Left lung (tissue), 4 donors: ENCODE measurements at regions not wholly inside any gene's neighbourhood (a gene's known extent, or its start where the extent isn't known, plus 50 kb on each side); places are given as distances from the start of the nearest gene placed in this dataset.

ENCODE experiments used
- ATAC-seq: fragments of 200-7000 bp; cut with Tn5 transposase; one replicate; pipeline ENCODE4 v1.9.1; 2020; ENCODE audit warnings: moderate library complexity
- DNase-seq, 4 donors: peaks; one replicate each; pipeline ENCODE4 v3.0.0-alpha.2; 2013 to 2020
- H3K27ac ChIP-seq, 2 donors: fragments of 200-600 bp; sonication (generic) in 1 of 2; one replicate each; pipeline versions ENCODE4 v1.5.0 to v1.8.0; 2020 to 2021
- H3K27me3 ChIP-seq, 2 donors: fragments of 200-600 bp; sonication (generic) in 1 of 2; one replicate each; pipeline versions ENCODE4 v1.5.0 to v1.8.0; 2020 to 2021
- H3K36me3 ChIP-seq, 2 donors: fragments of 200-600 bp; sonication (generic) in 1 of 2; one replicate each; pipeline versions ENCODE4 v1.5.0 to v1.8.0; 2020 to 2021
- H3K4me1 ChIP-seq, 2 donors: fragments of 200-600 bp; one replicate each; pipeline ENCODE4 v1.8.0; 2021
- H3K4me3 ChIP-seq, 2 donors: fragments of 200-600 bp; sonication (generic) in 1 of 2; one replicate each; pipeline versions ENCODE4 v1.5.0 to v1.8.0; 2020 to 2021; ENCODE audit warnings: mild to moderate bottlenecking in 1 of 2
- H3K9me3 ChIP-seq, 2 donors: fragments of 200-600 bp; sonication (generic) in 1 of 2; one replicate each; pipeline versions ENCODE4 v1.5.0 to v1.8.0; 2020 to 2021
- intact Hi-C, 2 donors: fragments of 100-400 bp; cut with DNase I; formaldehyde crosslinking; loops; one replicate each; pipeline versions ENCODE4 v1.11.2 to v1.14.2; 2022
- TF ChIP-seq, protein P1 (sequence below), 2 donors: fragments of 200-600 bp; sonication (generic) in 1 of 2; IDR thresholded peaks; one replicate each; pipeline versions ENCODE4 v1.5.0 to v1.8.0; 2021; ENCODE audit warnings: antibody characterized with exemption in 2 of 2
- donor health status: DM: no; HTN: yes; CAD: no.
- donor health status: DM: no; HTN: no; CAD: no.

DNA sequence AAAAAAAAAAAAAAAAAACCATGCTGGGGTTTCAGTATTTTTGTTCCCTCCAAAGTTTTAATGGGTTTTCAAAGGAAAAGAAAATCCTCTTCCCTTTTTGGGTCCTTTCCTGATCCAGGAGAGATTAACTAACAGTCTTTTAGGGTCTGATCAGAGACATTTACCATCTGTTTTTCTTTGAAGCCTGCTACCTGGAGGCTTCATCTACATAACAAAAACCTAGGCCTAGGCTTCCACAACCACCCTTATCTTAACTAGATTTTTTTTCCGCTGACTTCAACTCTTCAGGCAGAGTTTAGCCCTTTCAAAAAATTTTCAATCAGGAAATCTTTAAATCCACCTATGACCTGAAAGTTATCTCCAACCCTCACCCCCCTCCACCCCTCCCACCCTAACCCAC lies 154.7 kb downstream of the MBD2 start:
- Histone ChIP-seq H3K9me3 (no peaks in the 10 kb centered on the region), H3K4me1 (no peaks in the 10 kb centered on the region)
- intact Hi-C loops, result no loop called here

DNA sequence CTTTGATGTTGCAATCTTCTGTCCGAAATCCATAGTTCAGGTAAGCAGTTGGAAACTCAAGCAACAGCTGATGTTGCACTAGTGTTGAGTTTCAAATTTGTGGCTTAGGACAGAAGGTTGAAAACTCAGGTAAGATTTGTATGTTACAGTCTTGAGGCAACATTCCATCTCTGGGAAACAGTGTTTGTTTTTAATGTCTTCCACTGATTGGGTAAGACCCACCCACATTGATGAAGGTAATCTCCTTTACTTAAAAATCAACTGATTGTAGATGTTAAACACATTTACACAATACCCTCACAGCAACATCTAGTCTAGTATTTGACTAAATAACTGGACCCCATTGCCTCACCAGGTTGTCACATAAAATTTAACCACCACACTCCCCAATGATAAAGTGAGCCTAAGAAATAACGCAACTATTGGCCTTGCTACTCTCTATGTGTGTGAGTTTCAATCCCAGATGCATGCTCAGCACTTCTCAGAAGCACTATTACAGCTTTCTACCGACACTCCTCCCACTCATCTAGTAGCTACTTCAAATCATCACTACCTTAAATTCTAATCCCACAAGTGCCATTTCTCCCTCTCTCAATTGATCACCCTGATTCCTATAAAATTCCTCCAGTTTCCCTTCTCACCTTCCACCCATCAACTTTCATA lies 164.0 kb downstream of the MBD2 start:
- H3K9me3 ChIP-seq, result no peaks in the 10 kb centered on the region
- DNase-seq (no peak), ATAC-seq (no peak)
- H3K4me3 ChIP-seq, result no peak overlapping the region
- intact Hi-C loops, result no loop called here
- H3K27ac ChIP-seq, result no peak overlapping the region
- TF ChIP-seq, protein P1, sequence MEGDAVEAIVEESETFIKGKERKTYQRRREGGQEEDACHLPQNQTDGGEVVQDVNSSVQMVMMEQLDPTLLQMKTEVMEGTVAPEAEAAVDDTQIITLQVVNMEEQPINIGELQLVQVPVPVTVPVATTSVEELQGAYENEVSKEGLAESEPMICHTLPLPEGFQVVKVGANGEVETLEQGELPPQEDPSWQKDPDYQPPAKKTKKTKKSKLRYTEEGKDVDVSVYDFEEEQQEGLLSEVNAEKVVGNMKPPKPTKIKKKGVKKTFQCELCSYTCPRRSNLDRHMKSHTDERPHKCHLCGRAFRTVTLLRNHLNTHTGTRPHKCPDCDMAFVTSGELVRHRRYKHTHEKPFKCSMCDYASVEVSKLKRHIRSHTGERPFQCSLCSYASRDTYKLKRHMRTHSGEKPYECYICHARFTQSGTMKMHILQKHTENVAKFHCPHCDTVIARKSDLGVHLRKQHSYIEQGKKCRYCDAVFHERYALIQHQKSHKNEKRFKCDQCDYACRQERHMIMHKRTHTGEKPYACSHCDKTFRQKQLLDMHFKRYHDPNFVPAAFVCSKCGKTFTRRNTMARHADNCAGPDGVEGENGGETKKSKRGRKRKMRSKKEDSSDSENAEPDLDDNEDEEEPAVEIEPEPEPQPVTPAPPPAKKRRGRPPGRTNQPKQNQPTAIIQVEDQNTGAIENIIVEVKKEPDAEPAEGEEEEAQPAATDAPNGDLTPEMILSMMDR (IDR thresholded peaks at IDR 0.05), result no peak
- H3K27me3 ChIP-seq, result no peaks in the 10 kb centered on the region
- H3K36me3 ChIP-seq, result no peaks in the 10 kb centered on the region
- no peaks in the 10 kb centered on the region for H3K4me1 ChIP-seq

More for the DNA sequence above, 154.7 kb downstream of the MBD2 start:
- DNase-seq (no peak), ATAC-seq (no peak)
- TF ChIP-seq, protein P1 (IDR thresholded peaks at IDR 0.05), result no peak
- Histone ChIP-seq H3K27me3 (no peaks in the 10 kb centered on the region), H3K27ac (no peak overlapping the region), H3K4me3 (no peak overlapping the region), H3K36me3 (no peaks in the 10 kb centered on the region)

DNA sequence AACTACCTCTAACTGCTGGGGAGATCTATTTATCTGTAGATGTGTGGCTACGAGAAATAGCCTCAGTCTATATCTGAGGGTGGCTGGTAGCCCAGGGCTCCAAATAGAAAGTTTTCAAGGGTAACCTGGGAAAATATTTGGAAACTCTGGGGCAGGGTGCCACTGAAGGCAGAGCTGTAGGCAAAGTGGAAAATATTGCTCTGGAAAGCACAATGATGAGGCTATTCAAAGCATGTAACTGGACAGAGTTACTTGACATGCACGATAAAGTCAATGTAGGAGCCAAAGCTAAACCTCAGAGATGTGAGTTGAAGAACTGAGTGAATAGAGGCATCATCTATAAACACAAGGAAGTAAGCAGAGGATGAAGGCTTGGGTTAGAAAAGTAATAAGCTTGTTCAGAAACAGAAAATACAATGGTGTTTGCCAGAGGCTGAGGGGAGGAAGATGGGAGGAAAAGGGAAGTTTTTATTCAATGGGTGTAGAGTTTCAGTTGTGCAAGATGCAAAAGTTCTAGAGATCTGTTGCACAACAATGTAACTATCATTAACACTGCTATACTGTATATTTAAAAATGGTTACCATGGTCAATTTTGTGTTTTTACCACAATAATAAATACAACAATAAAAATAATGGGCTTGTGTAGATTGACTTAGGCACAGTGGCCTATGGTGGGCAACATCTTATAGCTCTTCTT lies 171.6 kb downstream of the MBD2 start:
- ATAC-seq, result no peak
- Histone ChIP-seq H3K9me3 (no peaks in the 10 kb centered on the region), H3K27ac (no peak overlapping the region), H3K36me3 (no peaks in the 10 kb centered on the region), H3K4me1 (no peaks in the 10 kb centered on the region), H3K4me3 (no peak overlapping the region), H3K27me3 (no peaks in the 10 kb centered on the region)
- intact Hi-C loops, result no loop called here
- no peak for DNase-seq
- TF ChIP-seq, protein P1 (IDR thresholded peaks at IDR 0.05), result no peak

DNA sequence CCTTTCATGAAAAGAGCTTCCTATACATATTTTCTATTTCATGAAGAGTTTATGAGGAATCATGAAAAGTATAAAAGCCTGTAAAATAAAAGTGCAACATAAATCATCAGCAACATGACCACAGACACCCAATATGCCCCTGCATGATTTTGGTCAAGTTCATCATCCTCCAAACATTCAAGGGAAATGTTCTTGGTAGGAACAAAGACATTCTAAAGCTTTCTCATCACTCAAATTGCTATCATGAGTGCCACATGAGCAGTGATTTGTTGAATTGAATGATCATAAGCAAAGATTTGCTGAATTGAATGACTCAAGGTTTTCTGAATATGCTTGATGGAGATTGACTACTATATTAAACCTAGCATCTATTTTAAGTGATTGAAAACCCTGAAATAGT lies 172.2 kb downstream of the MBD2 start:
- DNase-seq, result no peak
- H3K36me3 ChIP-seq, result no peaks in the 10 kb centered on the region
- H3K27me3 ChIP-seq, result no peaks in the 10 kb centered on the region
- H3K9me3 ChIP-seq, result no peaks in the 10 kb centered on the region
- ATAC-seq, result no peak
- no peak overlapping the region for H3K4me3 ChIP-seq
- TF ChIP-seq, protein P1 (IDR thresholded peaks at IDR 0.05), result no peak
- intact Hi-C loops, result no loop called here
- no peak overlapping the region for H3K27ac ChIP-seq
- H3K4me1 ChIP-seq, result no peaks in the 10 kb centered on the region

DNA sequence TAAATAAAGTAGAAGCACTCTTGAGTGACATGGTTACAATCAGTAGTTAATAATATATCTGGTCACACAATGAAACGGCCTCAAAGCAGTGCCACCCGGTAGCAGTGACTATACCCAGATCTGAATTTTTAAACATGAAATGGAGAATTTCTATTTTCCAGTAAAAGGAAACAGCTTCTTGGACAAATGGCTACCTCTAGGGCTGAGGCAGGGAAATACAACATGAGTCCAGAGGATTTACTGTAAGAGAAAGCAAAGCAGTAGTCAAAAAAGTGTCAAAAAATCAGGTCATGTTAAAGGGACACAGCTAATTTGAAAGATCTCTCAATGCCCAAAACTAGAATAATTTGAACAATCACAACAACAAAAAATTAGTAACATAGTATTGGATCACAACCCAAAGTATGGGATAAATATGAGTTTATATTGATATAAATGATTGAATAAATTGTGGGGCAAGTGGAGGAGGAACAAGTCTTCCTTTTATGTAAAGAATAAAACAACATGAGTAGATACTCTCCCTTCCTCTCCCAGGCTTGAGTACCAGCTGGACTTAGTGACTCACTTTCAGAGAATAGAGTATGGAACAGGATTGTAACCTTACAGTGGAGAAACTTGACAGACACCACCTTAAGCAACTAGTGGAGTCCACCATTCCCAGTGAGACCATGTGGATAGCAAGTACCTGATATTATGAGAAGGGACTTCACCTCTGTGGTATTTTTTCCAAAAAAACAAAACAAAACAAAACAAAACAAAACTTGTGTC lies 180.8 kb downstream of the MBD2 start:
- TF ChIP-seq, protein P1 (IDR thresholded peaks at IDR 0.05), result no peak
- intact Hi-C loops, result no loop called here
- no peak overlapping the region for H3K4me3 ChIP-seq
- H3K36me3 ChIP-seq, result no peaks in the 10 kb centered on the region
- H3K4me1 ChIP-seq, result no peaks in the 10 kb centered on the region
- H3K9me3 ChIP-seq, result no peaks in the 10 kb centered on the region
- ATAC-seq (peak; percentile 31), DNase-seq (no peak)
- H3K27me3 ChIP-seq, result no peaks in the 10 kb centered on the region
- H3K27ac ChIP-seq, result no peak overlapping the region
